ENCODE measurements at regions not wholly inside any gene's neighbourhood (a gene's known extent, or its start where the extent isn't known, plus 50 kb on each side); places are given as distances from the start of the nearest gene placed in this dataset.
"Not testable (repeated sequence)": the region's sequence is repeated elsewhere in the genome, so short reads cannot be mapped to it uniquely, and the experiment has no call there.

GRCh38 chr7:9919-10318, 182.5 kb upstream of the FAM20C start:
- not testable (repeated sequence) for H3K27ac ChIP-seq (ENCODE audit: low read depth, low read length); H3K36me3 ChIP-seq (ENCODE audit: insufficient read depth, low read length)

GRCh38 chr7:32565-33280, 159.6 kb upstream of the FAM20C start:
- POLR2A ChIA-PET (ENCODE audit: partially characterized antibody); H3K36me3 Mint-ChIP-seq; H3K27ac ChIP-seq (ENCODE audit: low read depth, low read length); H3K9me3 Mint-ChIP-seq; H3K4me3 Mint-ChIP-seq; H3K27me3 Mint-ChIP-seq; H3K27ac Mint-ChIP-seq; H3K36me3 ChIP-seq (ENCODE audit: insufficient read depth, low read length); DNase-seq; H3K4me1 ChIP-seq (ENCODE audit: insufficient read depth, low read length); CTCF ChIA-PET (ENCODE audit: partially characterized antibody); intact Hi-C loops (cut with micrococcal nuclease); H3K4me3 ChIP-seq (ENCODE audit: low read length in 2 of 2); H3K9me3 ChIP-seq (ENCODE audit: control insufficient read depth in 1 of 2, low read length in 2 of 2); H3K27me3 ChIP-seq (ENCODE audit: insufficient read depth, low read length); H3K4me1 Mint-ChIP-seq: not testable (repeated sequence)

More at GRCh38 chr7:9919-10318, 182.5 kb upstream of the FAM20C start:
- intact Hi-C loops (cut with micrococcal nuclease); CTCF ChIA-PET (ENCODE audit: partially characterized antibody); H3K4me3 ChIP-seq (ENCODE audit: low read length in 2 of 2); H3K27me3 Mint-ChIP-seq; H3K4me1 Mint-ChIP-seq; H3K27ac Mint-ChIP-seq; H3K36me3 Mint-ChIP-seq; POLR2A ChIA-PET (ENCODE audit: partially characterized antibody); H3K9me3 ChIP-seq (ENCODE audit: control insufficient read depth in 1 of 2, low read length in 2 of 2); H3K4me3 Mint-ChIP-seq; H3K4me1 ChIP-seq (ENCODE audit: insufficient read depth, low read length); H3K27me3 ChIP-seq (ENCODE audit: insufficient read depth, low read length); H3K9me3 Mint-ChIP-seq: not testable (repeated sequence)
- peak in 1 of 5 donors; percentile 11 for DNase-seq

DNA sequence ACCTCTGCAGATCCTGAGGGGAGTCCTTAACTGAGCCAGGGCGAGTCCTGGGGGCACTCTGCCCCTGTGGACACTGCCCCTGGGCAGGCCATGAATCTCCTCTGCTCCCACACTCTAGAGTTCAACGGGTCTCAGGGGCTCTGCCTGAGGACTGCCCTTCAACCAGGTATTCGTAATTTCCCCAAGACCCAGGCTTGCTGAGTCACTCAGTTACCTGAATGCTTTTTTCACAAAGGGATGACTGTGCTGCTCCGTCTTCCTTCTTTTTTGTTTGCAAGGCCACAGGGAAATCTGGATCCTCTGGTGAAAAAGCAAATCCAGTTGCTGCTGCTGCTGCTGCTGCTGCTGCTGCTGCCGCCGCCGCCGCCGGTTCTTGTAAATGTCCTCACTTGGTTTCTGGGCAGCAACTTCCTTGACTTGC, 157.2 kb upstream of the FAM20C start:
- H3K9me3 ChIP-seq (ENCODE audit: control insufficient read depth in 1 of 2, low read length in 2 of 2); H3K27ac ChIP-seq (ENCODE audit: low read depth, low read length); CTCF ChIA-PET (ENCODE audit: partially characterized antibody): not testable (repeated sequence)

GRCh38 chr7:36539-36938, 155.8 kb upstream of the FAM20C start:
- H3K9me3 Mint-ChIP-seq; H3K27ac ChIP-seq (ENCODE audit: low read depth, low read length); H3K4me3 Mint-ChIP-seq; intact Hi-C loops (cut with micrococcal nuclease); H3K4me1 ChIP-seq (ENCODE audit: insufficient read depth, low read length); DNase-seq; H3K4me3 ChIP-seq (ENCODE audit: low read length in 2 of 2); H3K27me3 ChIP-seq (ENCODE audit: insufficient read depth, low read length); CTCF ChIA-PET (ENCODE audit: partially characterized antibody); H3K27ac Mint-ChIP-seq; H3K9me3 ChIP-seq (ENCODE audit: control insufficient read depth in 1 of 2, low read length in 2 of 2); H3K4me1 Mint-ChIP-seq; H3K36me3 Mint-ChIP-seq; H3K27me3 Mint-ChIP-seq; POLR2A ChIA-PET (ENCODE audit: partially characterized antibody); H3K36me3 ChIP-seq (ENCODE audit: insufficient read depth, low read length): not testable (repeated sequence)

More for the DNA sequence above, 157.2 kb upstream of the FAM20C start:
- H3K4me3 Mint-ChIP-seq; intact Hi-C loops (cut with micrococcal nuclease); H3K27me3 ChIP-seq (ENCODE audit: insufficient read depth, low read length); POLR2A ChIA-PET (ENCODE audit: partially characterized antibody); H3K4me1 Mint-ChIP-seq; H3K4me3 ChIP-seq (ENCODE audit: low read length in 2 of 2); H3K9me3 Mint-ChIP-seq; DNase-seq; H3K27ac Mint-ChIP-seq; H3K36me3 ChIP-seq (ENCODE audit: insufficient read depth, low read length); H3K4me1 ChIP-seq (ENCODE audit: insufficient read depth, low read length); H3K36me3 Mint-ChIP-seq; H3K27me3 Mint-ChIP-seq: not testable (repeated sequence)

DNA sequence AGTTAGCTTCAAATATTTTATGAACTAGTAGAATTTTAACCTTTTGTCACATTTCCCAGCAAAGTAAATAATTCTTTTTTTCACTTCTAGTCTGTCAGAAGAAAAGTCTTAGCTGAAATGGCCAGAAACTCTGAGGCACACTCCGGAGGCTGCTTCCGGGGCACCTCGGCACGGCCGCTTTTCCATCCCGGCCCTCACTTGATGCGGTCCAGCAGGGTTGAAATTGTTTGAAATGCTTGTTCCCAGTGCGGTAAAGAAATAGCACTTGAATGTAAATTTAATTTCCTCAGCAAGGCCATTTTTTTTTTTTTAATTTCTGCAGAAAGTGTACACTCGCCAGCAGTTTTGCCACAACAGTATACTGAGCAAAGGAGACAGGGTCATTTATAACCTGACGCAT, 154.7 kb upstream of the FAM20C start:
- H3K9me3 Mint-ChIP-seq; CTCF ChIA-PET (ENCODE audit: partially characterized antibody); H3K4me3 Mint-ChIP-seq; H3K27ac ChIP-seq (ENCODE audit: low read depth, low read length); H3K4me3 ChIP-seq (ENCODE audit: low read length in 2 of 2); H3K36me3 ChIP-seq (ENCODE audit: insufficient read depth, low read length); intact Hi-C loops (cut with micrococcal nuclease); H3K36me3 Mint-ChIP-seq; DNase-seq; H3K9me3 ChIP-seq (ENCODE audit: control insufficient read depth in 1 of 2, low read length in 2 of 2); H3K27ac Mint-ChIP-seq; H3K4me1 Mint-ChIP-seq; H3K27me3 ChIP-seq (ENCODE audit: insufficient read depth, low read length); H3K4me1 ChIP-seq (ENCODE audit: insufficient read depth, low read length); POLR2A ChIA-PET (ENCODE audit: partially characterized antibody): not testable (repeated sequence)
- peaks cover 11 to 12% of the 10 kb centered on the region in 2 donors for H3K27me3 Mint-ChIP-seq

DNA sequence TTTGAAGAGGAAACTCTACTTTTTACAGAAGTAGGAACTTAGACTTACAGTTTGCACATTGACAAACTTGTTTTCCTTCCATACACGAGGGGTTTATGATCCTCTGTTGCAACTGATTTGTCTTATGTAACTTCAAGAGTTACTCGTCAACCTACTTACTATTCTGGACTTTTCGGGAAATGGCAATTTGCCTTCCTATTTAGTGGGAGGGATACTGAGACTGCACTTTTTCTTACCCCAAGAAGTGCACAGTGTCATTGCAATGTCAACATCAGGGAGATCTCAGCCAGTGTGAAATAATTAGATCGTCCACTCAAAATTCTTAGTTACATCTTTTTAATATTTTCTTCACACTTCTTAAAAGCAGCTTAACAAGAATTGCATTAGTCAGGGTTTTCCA, 153.9 kb upstream of the FAM20C start:
- H3K4me3 ChIP-seq (ENCODE audit: low read length in 2 of 2); H3K27ac ChIP-seq (ENCODE audit: low read depth, low read length); DNase-seq; H3K36me3 ChIP-seq (ENCODE audit: insufficient read depth, low read length); intact Hi-C loops (cut with micrococcal nuclease); H3K4me3 Mint-ChIP-seq; H3K4me1 ChIP-seq (ENCODE audit: insufficient read depth, low read length); H3K27ac Mint-ChIP-seq; H3K9me3 Mint-ChIP-seq; H3K27me3 ChIP-seq (ENCODE audit: insufficient read depth, low read length); H3K36me3 Mint-ChIP-seq; H3K4me1 Mint-ChIP-seq; POLR2A ChIA-PET (ENCODE audit: partially characterized antibody); H3K9me3 ChIP-seq (ENCODE audit: control insufficient read depth in 1 of 2, low read length in 2 of 2); CTCF ChIA-PET (ENCODE audit: partially characterized antibody): not testable (repeated sequence)
- peaks cover 14 to 17% of the 10 kb centered on the region in 2 donors for H3K27me3 Mint-ChIP-seq

DNA sequence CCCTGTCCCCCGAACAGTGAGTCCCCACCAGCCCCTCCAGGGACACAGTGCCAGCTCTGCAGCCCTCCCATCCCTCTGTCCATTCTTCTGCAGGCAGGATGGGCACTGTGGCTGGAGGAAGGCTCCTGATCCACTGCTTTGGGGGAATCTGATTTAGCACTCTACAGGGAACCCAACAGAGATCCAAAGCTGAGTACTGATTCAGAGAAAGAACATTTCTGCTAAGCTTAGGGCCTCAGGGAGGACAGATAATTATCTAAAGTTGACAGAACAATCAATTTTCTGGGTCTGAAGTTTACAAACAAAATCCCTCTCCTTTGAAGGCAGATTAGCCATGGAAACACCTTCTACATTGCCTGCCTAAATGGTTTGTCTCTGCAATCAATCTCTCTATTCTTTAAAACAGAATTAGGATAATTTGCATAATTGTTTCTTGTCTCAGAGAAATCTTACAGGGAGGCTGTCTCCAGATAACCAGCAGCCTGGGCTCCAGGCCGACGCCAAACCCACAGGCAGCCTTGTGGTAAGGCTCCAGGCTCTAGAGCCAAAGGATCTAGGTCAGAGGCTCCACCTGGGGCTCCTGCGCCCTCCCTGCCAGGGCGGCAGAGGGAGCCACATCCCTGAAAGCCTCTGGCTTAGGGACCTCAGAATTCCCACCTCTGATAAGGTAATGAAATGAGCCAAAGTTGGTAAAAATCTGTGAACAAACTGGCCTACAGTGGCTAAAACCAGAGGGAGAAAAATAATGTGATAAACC, 152.2 kb upstream of the FAM20C start:
- not testable (repeated sequence) for H3K36me3 ChIP-seq (ENCODE audit: insufficient read depth, low read length)

More for the DNA sequence above, 152.2 kb upstream of the FAM20C start:
- intact Hi-C loops (cut with micrococcal nuclease); H3K9me3 ChIP-seq (ENCODE audit: control insufficient read depth in 1 of 2, low read length in 2 of 2); H3K4me3 Mint-ChIP-seq; H3K27ac ChIP-seq (ENCODE audit: low read depth, low read length); H3K9me3 Mint-ChIP-seq; CTCF ChIA-PET (ENCODE audit: partially characterized antibody); DNase-seq; H3K36me3 Mint-ChIP-seq; H3K4me1 ChIP-seq (ENCODE audit: insufficient read depth, low read length); H3K4me3 ChIP-seq (ENCODE audit: low read length in 2 of 2); POLR2A ChIA-PET (ENCODE audit: partially characterized antibody); H3K4me1 Mint-ChIP-seq; H3K27ac Mint-ChIP-seq: not testable (repeated sequence)
- peaks cover 11% of the 10 kb centered on the region for H3K27me3 ChIP-seq (ENCODE audit: insufficient read depth, low read length)
- peaks cover 16 to 30% of the 10 kb centered on the region in 2 donors for H3K27me3 Mint-ChIP-seq

All from CD4-positive, alpha-beta memory T cell (primary cell).